Skin epidermis (tissue), 12 donors: ENCODE measurements at regions not wholly inside any gene's neighbourhood (a gene's known extent, or its start where the extent isn't known, plus 50 kb on each side); places are given as distances from the start of the nearest gene placed in this dataset.
A peak's percentile ranks its signal among the peaks of the same experiment; 100 is the strongest.

ENCODE experiments used
- H3K27ac ChIP-seq, 21 experiments: fragments of 200-600 bp; sonication (generic) in 11 of 21; one replicate each; pipeline ENCODE4 v1.5.0; 2020; ENCODE audit warnings: mild to moderate bottlenecking in 3 of 21, inconsistent platforms in 2 of 21, moderate library complexity in 2 of 21
- H3K4me3 ChIP-seq, 7 experiments: fragments of 200-600 bp; sonication (generic) in 2 of 7; one replicate each; pipeline ENCODE4 v1.5.0; 2020; ENCODE audit warnings: inconsistent platforms in 2 of 7, mild to moderate bottlenecking in 2 of 7, moderate library complexity in 1 of 7

GRCh38 chr1:113217447-113218208, 144.6 kb downstream of the LRIG2 start:
- H3K4me3 ChIP-seq: no peak overlapping the region
- no peak overlapping the region for H3K27ac ChIP-seq

GRCh38 chr1:113219377-113219776, 146.4 kb downstream of the LRIG2 start:
- no peak overlapping the region for H3K4me3 ChIP-seq
- H3K27ac ChIP-seq: no peak overlapping the region

GRCh38 chr1:113219828-113220227, 146.8 kb downstream of the LRIG2 start:
- Histone ChIP-seq H3K27ac (no peak overlapping the region), H3K4me3 (no peak overlapping the region)

GRCh38 chr1:113223040-113223439, 150.0 kb downstream of the LRIG2 start:
- H3K4me3 ChIP-seq: no peak overlapping the region
- H3K27ac ChIP-seq: no peak overlapping the region

- no peak overlapping the region for H3K4me3 ChIP-seq
- no peak overlapping the region for H3K27ac ChIP-seq
Observed at GRCh38 chr1:113223546-113223945, 150.5 kb downstream of the LRIG2 start.

- Histone ChIP-seq H3K4me3 (no peak overlapping the region), H3K27ac (no peak overlapping the region)
Observed at GRCh38 chr1:113226148-113226547, 153.2 kb downstream of the LRIG2 start.

GRCh38 chr1:113231866-113232265, 158.4 kb upstream of the MAGI3 start:
- H3K4me3 ChIP-seq: no peak overlapping the region

GRCh38 chr1:113233441-113233840, 156.9 kb upstream of the MAGI3 start:
- no peak overlapping the region for H3K27ac ChIP-seq
- no peak overlapping the region for H3K4me3 ChIP-seq

More at GRCh38 chr1:113231866-113232265, 158.4 kb upstream of the MAGI3 start:
- no peak overlapping the region for H3K27ac ChIP-seq

- no peak overlapping the region for H3K27ac ChIP-seq
- no peak overlapping the region for H3K4me3 ChIP-seq
Observed at GRCh38 chr1:113241237-113241636, 149.1 kb upstream of the MAGI3 start.

GRCh38 chr1:113242481-113242880, 147.8 kb upstream of the MAGI3 start:
- no peak overlapping the region for H3K4me3 ChIP-seq
- H3K27ac ChIP-seq: no peak overlapping the region

- Histone ChIP-seq H3K4me3 (no peak overlapping the region), H3K27ac (no peak overlapping the region)
Observed at GRCh38 chr1:113243529-113243928, 146.8 kb upstream of the MAGI3 start.

- Histone ChIP-seq H3K4me3 (no peak overlapping the region), H3K27ac (no peak overlapping the region)
Observed at GRCh38 chr1:113244112-113244820, 146.0 kb upstream of the MAGI3 start.

- Histone ChIP-seq H3K27ac (no peak overlapping the region), H3K4me3 (no peak overlapping the region)
Observed at GRCh38 chr1:113245252-113245651, 145.1 kb upstream of the MAGI3 start.

GRCh38 chr1:113246929-113247328, 143.4 kb upstream of the MAGI3 start:
- Histone ChIP-seq H3K4me3 (no peak overlapping the region), H3K27ac (no peak overlapping the region)

- H3K4me3 ChIP-seq: no peak overlapping the region
Observed at GRCh38 chr1:113247355-113247754, 143.0 kb upstream of the MAGI3 start.

GRCh38 chr1:113247782-113248181, 142.5 kb upstream of the MAGI3 start:
- no peak overlapping the region for H3K4me3 ChIP-seq
- H3K27ac ChIP-seq: peak overlapping the region in 2 of 21 experiments; percentile 6 to 56

More at GRCh38 chr1:113247355-113247754, 143.0 kb upstream of the MAGI3 start:
- H3K27ac ChIP-seq: peak overlapping the region in 1 of 21 experiments; percentile 56

GRCh38 chr1:113248494-113248893, 141.8 kb upstream of the MAGI3 start:
- Histone ChIP-seq H3K27ac (peak overlapping the region in 3 of 21 experiments; percentile 6 to 56 (median 7)), H3K4me3 (no peak overlapping the region)

GRCh38 chr1:113250161-113250560, 140.2 kb upstream of the MAGI3 start:
- Histone ChIP-seq H3K4me3 (no peak overlapping the region), H3K27ac (no peak overlapping the region)

GRCh38 chr1:113252166-113252565, 138.1 kb upstream of the MAGI3 start:
- Histone ChIP-seq H3K4me3 (no peak overlapping the region), H3K27ac (no peak overlapping the region)

GRCh38 chr1:113253187-113253586, 137.1 kb upstream of the MAGI3 start:
- H3K27ac ChIP-seq: no peak overlapping the region

GRCh38 chr1:113253590-113253989, 136.7 kb upstream of the MAGI3 start:
- no peak overlapping the region for H3K27ac ChIP-seq
- no peak overlapping the region for H3K4me3 ChIP-seq

More at GRCh38 chr1:113253187-113253586, 137.1 kb upstream of the MAGI3 start:
- no peak overlapping the region for H3K4me3 ChIP-seq
